Liver (tissue), 8 donors: ENCODE measurements at regions not wholly inside any gene's neighbourhood (a gene's known extent, or its start where the extent isn't known, plus 50 kb on each side); places are given as distances from the start of the nearest gene placed in this dataset.

Experiments
- DNase-seq: peaks from one replicate; pipeline ENCODE4 v3.0.0-alpha.2; 2017; ENCODE audit warnings: low spot score
- H3K27ac ChIP-seq, 2 donors: one replicate each; pipeline ENCODE4 v1.7.0; 2013; ENCODE audit warnings: inconsistent platforms in 2 of 2, low read length in 2 of 2, control low read depth in 1 of 2, low read depth in 1 of 2, mild to moderate bottlenecking in 1 of 2
- H3K27me3 ChIP-seq, 4 donors: one replicate each; pipeline versions ENCODE4 v1.6.1 to v1.7.0; 2013; ENCODE audit warnings: low read length in 3 of 4, inconsistent platforms in 1 of 4, mild to moderate bottlenecking in 1 of 4, moderate library complexity in 1 of 4; ENCODE audit not compliant: control insufficient read depth in 4 of 4, insufficient read depth in 4 of 4
- H3K36me3 ChIP-seq, 4 donors: one replicate each; pipeline versions ENCODE4 v1.6.1 to v1.7.0; 2013; ENCODE audit warnings: low read length in 3 of 4, mild to moderate bottlenecking in 3 of 4, low read depth in 1 of 4, moderate library complexity in 1 of 4; ENCODE audit not compliant: control insufficient read depth in 4 of 4, insufficient read depth in 3 of 4
- H3K4me1 ChIP-seq, 4 donors: one replicate each; pipeline versions ENCODE4 v1.6.1 to v1.7.0; 2013; ENCODE audit warnings: low read length in 3 of 4, mild to moderate bottlenecking in 3 of 4, moderate library complexity in 1 of 4; ENCODE audit not compliant: control insufficient read depth in 4 of 4, insufficient read depth in 4 of 4
- H3K4me3 ChIP-seq, 3 donors: one replicate each; pipeline versions ENCODE4 v1.6.1 to v1.7.0; 2013; ENCODE audit warnings: low read length in 3 of 3, control low read depth in 1 of 3, low read depth in 1 of 3, mild to moderate bottlenecking in 1 of 3
- H3K9ac ChIP-seq, 2 donors: one replicate each; pipeline ENCODE4 v1.7.0; 2013; ENCODE audit warnings: low read length in 2 of 2, mild to moderate bottlenecking in 2 of 2, moderate library complexity in 2 of 2, control low read depth in 1 of 2, low read depth in 1 of 2
- H3K9me3 ChIP-seq, 4 donors: one replicate each; pipeline versions ENCODE4 v1.6.1 to v1.7.0; 2013; ENCODE audit warnings: low read length in 3 of 4; ENCODE audit not compliant: control insufficient read depth in 4 of 4
- ATF3 ChIP-seq: IDR thresholded peaks from 2 replicates; pipeline ENCODE4 v1.6.1; 2016; ENCODE audit warnings: antibody characterized with exemption
- EGR1 ChIP-seq, 2 donors: IDR thresholded peaks; 2 replicates each; pipeline ENCODE4 v1.6.1; 2016 to 2018; ENCODE audit warnings: antibody characterized with exemption in 2 of 2, low read depth in 2 of 2
- FOXA1 ChIP-seq: IDR thresholded peaks from 2 replicates; pipeline ENCODE4 v1.6.1; 2016; ENCODE audit warnings: antibody characterized with exemption
- FOXA2 ChIP-seq: IDR thresholded peaks from 2 replicates; pipeline ENCODE4 v1.6.1; 2016; ENCODE audit warnings: antibody characterized with exemption
- GABPA ChIP-seq, 2 donors: IDR thresholded peaks in 1 of 2; conservative IDR thresholded peaks in 1 of 2; 2 replicates each; pipeline ENCODE4 v1.6.1; 2016; ENCODE audit warnings: antibody characterized with exemption in 2 of 2, mild to moderate bottlenecking in 1 of 2, moderate library complexity in 1 of 2
- HNF4A ChIP-seq, 2 donors: conservative IDR thresholded peaks; 2 replicates each; pipeline ENCODE4 v1.6.1; 2016; ENCODE audit warnings: antibody characterized with exemption in 2 of 2, mild to moderate bottlenecking in 2 of 2
- JUND ChIP-seq, 2 donors: IDR thresholded peaks; 2 replicates each; pipeline ENCODE4 v1.6.1; 2016; ENCODE audit warnings: antibody characterized with exemption in 2 of 2
- REST ChIP-seq: IDR thresholded peaks from 2 replicates; pipeline ENCODE4 v1.6.1; 2016; ENCODE audit warnings: antibody characterized with exemption, mild to moderate bottlenecking
- SP1 ChIP-seq: IDR thresholded peaks from 2 replicates; pipeline ENCODE4 v1.6.1; 2018; ENCODE audit warnings: antibody characterized with exemption, mild to moderate bottlenecking
- YY1 ChIP-seq: IDR thresholded peaks from 2 replicates; pipeline ENCODE4 v1.6.1; 2016; ENCODE audit warnings: antibody characterized with exemption, mild to moderate bottlenecking
- WGBS: extraction: QIAGEN DNeasy Blood & Tissue Kit; methylation state at CpG from one replicate; pipeline ENCODE4 v1.1.7; 2013; 5-methylcytosine and 5-hydroxymethylcytosine counted together
- TF ChIP-seq, protein P1 (sequence below): IDR thresholded peaks from 2 replicates; pipeline ENCODE4 v1.6.1; 2016; ENCODE audit warnings: antibody characterized with exemption
- TF ChIP-seq, protein P2 (sequence below): fragments of 150-350 bp; IDR thresholded peaks from 2 replicates; pipeline ENCODE4 v1.5.1; 2017; ENCODE audit warnings: improper control_type of control experiment, low read depth, low read length; ENCODE audit not compliant: missing input control
- donor health status: healthy.
- donor health status: healthy.
- donor health status: healthy.
- donor health status: healthy.
- donor health status: healthy.

- TF ChIP-seq REST, result no peak
- no peak for TF ChIP-seq GABPA (IDR thresholded peaks at IDR 0.05 in 1 of 2, conservative IDR thresholded peaks at IDR 0.05 in 1 of 2)
- TF ChIP-seq, protein P1, sequence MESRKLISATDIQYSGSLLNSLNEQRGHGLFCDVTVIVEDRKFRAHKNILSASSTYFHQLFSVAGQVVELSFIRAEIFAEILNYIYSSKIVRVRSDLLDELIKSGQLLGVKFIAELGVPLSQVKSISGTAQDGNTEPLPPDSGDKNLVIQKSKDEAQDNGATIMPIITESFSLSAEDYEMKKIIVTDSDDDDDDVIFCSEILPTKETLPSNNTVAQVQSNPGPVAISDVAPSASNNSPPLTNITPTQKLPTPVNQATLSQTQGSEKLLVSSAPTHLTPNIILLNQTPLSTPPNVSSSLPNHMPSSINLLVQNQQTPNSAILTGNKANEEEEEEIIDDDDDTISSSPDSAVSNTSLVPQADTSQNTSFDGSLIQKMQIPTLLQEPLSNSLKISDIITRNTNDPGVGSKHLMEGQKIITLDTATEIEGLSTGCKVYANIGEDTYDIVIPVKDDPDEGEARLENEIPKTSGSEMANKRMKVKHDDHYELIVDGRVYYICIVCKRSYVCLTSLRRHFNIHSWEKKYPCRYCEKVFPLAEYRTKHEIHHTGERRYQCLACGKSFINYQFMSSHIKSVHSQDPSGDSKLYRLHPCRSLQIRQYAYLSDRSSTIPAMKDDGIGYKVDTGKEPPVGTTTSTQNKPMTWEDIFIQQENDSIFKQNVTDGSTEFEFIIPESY, result no peak
- no peak for TF ChIP-seq SP1
Observed at GRCh38 chr2:59532808-59533207, 1020.6 kb downstream of the BCL11A start (continued).

DNA sequence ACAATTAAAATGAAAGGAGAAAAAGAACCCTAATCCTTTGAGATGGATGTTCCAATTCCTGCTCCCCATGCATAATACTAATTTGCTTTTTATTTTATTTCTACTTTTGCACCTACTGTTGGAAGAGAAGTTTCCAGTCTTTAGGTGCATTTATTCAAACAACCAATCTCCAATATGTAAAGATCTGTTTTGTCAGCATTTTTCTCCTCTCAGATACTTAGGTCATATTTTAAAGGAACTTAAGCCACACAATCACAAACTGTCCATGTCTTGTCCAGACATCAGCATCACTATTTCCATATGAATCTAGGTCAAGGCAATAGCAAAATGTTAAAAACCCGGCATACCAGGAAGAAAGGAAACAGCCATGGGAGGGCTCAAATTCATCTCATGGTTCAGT, 1023.2 kb downstream of the BCL11A start:
- TF ChIP-seq EGR1 (IDR thresholded peaks at IDR 0.05; ENCODE audit: low read depth in 2 of 2), result no peak
- TF ChIP-seq, protein P2, sequence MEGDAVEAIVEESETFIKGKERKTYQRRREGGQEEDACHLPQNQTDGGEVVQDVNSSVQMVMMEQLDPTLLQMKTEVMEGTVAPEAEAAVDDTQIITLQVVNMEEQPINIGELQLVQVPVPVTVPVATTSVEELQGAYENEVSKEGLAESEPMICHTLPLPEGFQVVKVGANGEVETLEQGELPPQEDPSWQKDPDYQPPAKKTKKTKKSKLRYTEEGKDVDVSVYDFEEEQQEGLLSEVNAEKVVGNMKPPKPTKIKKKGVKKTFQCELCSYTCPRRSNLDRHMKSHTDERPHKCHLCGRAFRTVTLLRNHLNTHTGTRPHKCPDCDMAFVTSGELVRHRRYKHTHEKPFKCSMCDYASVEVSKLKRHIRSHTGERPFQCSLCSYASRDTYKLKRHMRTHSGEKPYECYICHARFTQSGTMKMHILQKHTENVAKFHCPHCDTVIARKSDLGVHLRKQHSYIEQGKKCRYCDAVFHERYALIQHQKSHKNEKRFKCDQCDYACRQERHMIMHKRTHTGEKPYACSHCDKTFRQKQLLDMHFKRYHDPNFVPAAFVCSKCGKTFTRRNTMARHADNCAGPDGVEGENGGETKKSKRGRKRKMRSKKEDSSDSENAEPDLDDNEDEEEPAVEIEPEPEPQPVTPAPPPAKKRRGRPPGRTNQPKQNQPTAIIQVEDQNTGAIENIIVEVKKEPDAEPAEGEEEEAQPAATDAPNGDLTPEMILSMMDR, result no peak
- no peak for TF ChIP-seq REST
- TF ChIP-seq GABPA (IDR thresholded peaks at IDR 0.05 in 1 of 2, conservative IDR thresholded peaks at IDR 0.05 in 1 of 2), result no peak
- no peak for TF ChIP-seq ATF3
- TF ChIP-seq FOXA2, result no peak
- TF ChIP-seq, protein P1, result no peak
- no peak for TF ChIP-seq FOXA1
- no peak for TF ChIP-seq JUND (IDR thresholded peaks at IDR 0.05)
- TF ChIP-seq YY1, result no peak
- no peak for TF ChIP-seq HNF4A (conservative IDR thresholded peaks at IDR 0.05)
- H3K27ac ChIP-seq, result no peak overlapping the region
- H3K4me1 ChIP-seq, result no peaks in the 10 kb centered on the region
- H3K27me3 ChIP-seq, result peaks cover 0 to 4% (median 0%) of the 10 kb centered on the region in 4 donors
- no peak overlapping the region for H3K4me3 ChIP-seq
- no peak overlapping the region for H3K9ac ChIP-seq
- H3K36me3 ChIP-seq, result no peaks in the 10 kb centered on the region
- 81% methylated on average over 1 of the region's 1 CpG for WGBS
- no peak for DNase-seq
- H3K9me3 ChIP-seq, result no peaks in the 10 kb centered on the region
